ENCODE measurements at regions not wholly inside any gene's neighbourhood (a gene's known extent, or its start where the extent isn't known, plus 50 kb on each side); places are given as distances from the start of the nearest gene placed in this dataset.

GRCh38 chr6:108765495-108765894 is 82.7 kb upstream of the ARMC2 start:
- no peak for TF ChIP-seq CTCF (IDR thresholded peaks at IDR 0.05)
- TF ChIP-seq ZFX (IDR thresholded peaks at IDR 0.05; ENCODE audit: borderline replicate concordance): no peak
